Stomach (tissue), 4 donors: ENCODE measurements at regions not wholly inside any gene's neighbourhood (a gene's known extent, or its start where the extent isn't known, plus 50 kb on each side); places are given as distances from the start of the nearest gene placed in this dataset.

Source experiments
- EP300 ChIP-seq: sonication (generic); formaldehyde crosslinking; IDR thresholded peaks from one replicate; pipeline ENCODE4 v1.6.1; 2017; ENCODE audit warnings: antibody characterized with exemption
- POLR2A ChIP-seq, 4 donors: fragments of 450-650 bp; IDR thresholded peaks; one replicate each; pipeline ENCODE4 v1.6.1; 2016; ENCODE audit warnings: antibody characterized with exemption in 4 of 4, control low read depth in 2 of 4, mild to moderate bottlenecking in 1 of 4, moderate library complexity in 1 of 4
- POLR2AphosphoS5 ChIP-seq, 3 donors: sonication (generic); formaldehyde crosslinking; IDR thresholded peaks; one replicate each; pipeline ENCODE4 v1.6.1; 2016; ENCODE audit warnings: antibody characterized with exemption in 3 of 3
- TF ChIP-seq, protein P1 (sequence below), 7 experiments: fragments of 450-650 bp in 4 of 7; fragments of 200-600 bp in 3 of 7; sonication (generic) in 3 of 7; IDR thresholded peaks; one replicate each; pipeline ENCODE4 v1.5.1; 2016 to 2019; ENCODE audit warnings: antibody characterized with exemption in 7 of 7, control low read depth in 2 of 7, mild to moderate bottlenecking in 1 of 7

DNA sequence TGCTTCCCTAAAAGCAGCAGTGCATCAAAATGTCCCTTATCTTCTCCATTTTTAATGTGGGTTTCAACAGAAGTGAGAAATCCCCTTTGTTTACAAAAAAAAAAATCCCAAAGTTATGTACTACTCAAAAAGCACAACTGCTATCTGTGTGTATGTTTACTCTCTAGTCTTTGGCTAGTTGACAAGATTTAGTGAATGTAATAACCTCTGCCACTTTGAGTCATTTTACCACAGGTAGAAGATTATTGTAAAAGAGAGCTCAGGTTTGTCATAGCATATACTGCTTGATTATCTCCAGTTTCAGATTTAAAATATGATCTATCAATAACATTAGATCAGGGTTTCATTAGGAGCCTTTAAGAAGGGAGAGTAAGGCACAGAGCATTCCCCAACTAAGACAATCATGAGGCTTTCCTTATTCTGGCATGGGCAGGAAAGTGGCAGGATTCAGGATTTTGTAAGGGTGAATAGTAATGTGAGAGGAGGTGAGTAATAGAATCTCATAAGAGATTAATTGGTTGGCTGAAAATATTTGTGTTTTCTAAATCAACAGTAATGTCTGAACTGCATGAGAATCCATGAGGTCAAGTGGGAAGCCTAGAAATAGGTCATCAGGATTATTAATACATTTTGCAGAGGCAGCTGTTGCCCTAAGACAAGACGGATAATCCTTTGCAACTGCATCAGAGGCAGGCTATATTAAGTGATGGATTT, 1780.3 kb upstream of the LRRTM1 start:
- no peak for TF ChIP-seq POLR2AphosphoS5 (IDR thresholded peaks at IDR 0.05)
- TF ChIP-seq, protein P1, sequence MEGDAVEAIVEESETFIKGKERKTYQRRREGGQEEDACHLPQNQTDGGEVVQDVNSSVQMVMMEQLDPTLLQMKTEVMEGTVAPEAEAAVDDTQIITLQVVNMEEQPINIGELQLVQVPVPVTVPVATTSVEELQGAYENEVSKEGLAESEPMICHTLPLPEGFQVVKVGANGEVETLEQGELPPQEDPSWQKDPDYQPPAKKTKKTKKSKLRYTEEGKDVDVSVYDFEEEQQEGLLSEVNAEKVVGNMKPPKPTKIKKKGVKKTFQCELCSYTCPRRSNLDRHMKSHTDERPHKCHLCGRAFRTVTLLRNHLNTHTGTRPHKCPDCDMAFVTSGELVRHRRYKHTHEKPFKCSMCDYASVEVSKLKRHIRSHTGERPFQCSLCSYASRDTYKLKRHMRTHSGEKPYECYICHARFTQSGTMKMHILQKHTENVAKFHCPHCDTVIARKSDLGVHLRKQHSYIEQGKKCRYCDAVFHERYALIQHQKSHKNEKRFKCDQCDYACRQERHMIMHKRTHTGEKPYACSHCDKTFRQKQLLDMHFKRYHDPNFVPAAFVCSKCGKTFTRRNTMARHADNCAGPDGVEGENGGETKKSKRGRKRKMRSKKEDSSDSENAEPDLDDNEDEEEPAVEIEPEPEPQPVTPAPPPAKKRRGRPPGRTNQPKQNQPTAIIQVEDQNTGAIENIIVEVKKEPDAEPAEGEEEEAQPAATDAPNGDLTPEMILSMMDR (IDR thresholded peaks at IDR 0.05) = no peak
- TF ChIP-seq POLR2A (IDR thresholded peaks at IDR 0.05) = no peak
- no peak for TF ChIP-seq EP300
